NB4 (cell line): ENCODE measurements at regions not wholly inside any gene's neighbourhood (a gene's known extent, or its start where the extent isn't known, plus 50 kb on each side); places are given as distances from the start of the nearest gene placed in this dataset.

Experiments used
- DNase-seq: peaks from one replicate; pipeline ENCODE4 v3.0.0; 2010; ENCODE audit warnings: low read depth
- H3K4me3 ChIP-seq: one replicate; pipeline ENCODE4 v1.5.1; 2011; ENCODE audit warnings: mild to moderate bottlenecking, low read depth, low read length, moderate library complexity
- CTCF ChIP-seq: IDR thresholded peaks from one replicate; pipeline ENCODE4 v1.5.1; 2012; ENCODE audit warnings: low read depth, low read length
- MAX ChIP-seq: IDR thresholded peaks from 2 replicates; pipeline ENCODE4 v1.6.1; 2011; ENCODE audit warnings: low read depth, low read length
- MYC ChIP-seq: IDR thresholded peaks from 2 replicates; pipeline ENCODE4 v1.6.1; 2011; ENCODE audit warnings: low read depth, low read length
- POLR2A ChIP-seq: IDR thresholded peaks from 2 replicates; pipeline ENCODE4 v1.6.1; 2011; ENCODE audit warnings: mild to moderate bottlenecking; ENCODE audit not compliant: insufficient read length; ENCODE audit errors: extremely low read depth

GRCh38 chr4:137762591-137762990 lies 230.3 kb upstream of the PCDH18 start:
- TF ChIP-seq MAX (no peak), MYC (no peak), CTCF (no peak), POLR2A (no peak)
- DNase-seq, result no peak
- no peak overlapping the region for H3K4me3 ChIP-seq

GRCh38 chr4:137754652-137755471 lies 222.6 kb upstream of the PCDH18 start:
- no peak for DNase-seq
- TF ChIP-seq MYC (no peak), POLR2A (no peak), CTCF (no peak), MAX (no peak)
- H3K4me3 ChIP-seq, result no peak overlapping the region

GRCh38 chr4:137749466-137749865 lies 217.2 kb upstream of the PCDH18 start:
- H3K4me3 ChIP-seq, result no peak overlapping the region
- no peak for DNase-seq
- TF ChIP-seq POLR2A (no peak), MYC (no peak), MAX (no peak), CTCF (no peak)

GRCh38 chr4:137748616-137749015 lies 216.3 kb upstream of the PCDH18 start:
- H3K4me3 ChIP-seq, result no peak overlapping the region
- no peak for DNase-seq
- TF ChIP-seq POLR2A (no peak), MYC (no peak), MAX (no peak), CTCF (no peak)

- no peak for DNase-seq
- no peak overlapping the region for H3K4me3 ChIP-seq
- TF ChIP-seq MYC (no peak), MAX (no peak), POLR2A (no peak), CTCF (no peak)
Measured at GRCh38 chr4:137740141-137740540, 207.8 kb upstream of the PCDH18 start.
